ENCODE measurements at regions not wholly inside any gene's neighbourhood (a gene's known extent, or its start where the extent isn't known, plus 50 kb on each side); places are given as distances from the start of the nearest gene placed in this dataset.

GRCh38 chr7:106802589-106802988, 62.5 kb upstream of the PIK3CG start:
- Histone ChIP-seq H3K27me3 (replicated peaks in 1 of 2; ENCODE audit: control insufficient read depth in 2 of 2, extremely low read depth in 1 of 2, insufficient read depth in 2 of 2, low read length in 1 of 2) (no peaks in the 10 kb centered on the region), H3K9me3 (no peaks in the 10 kb centered on the region), H3K4me3 (ENCODE audit: control insufficient read depth in 1 of 2, extremely low read depth in 1 of 2, low read length in 1 of 2) (no peak overlapping the region), H3K27ac (ENCODE audit: low read length) (no peak overlapping the region), H3K36me3 (ENCODE audit: control insufficient read depth in 2 of 2, extremely low read depth in 1 of 2, insufficient read depth in 1 of 2, low read length in 1 of 2) (no peaks in the 10 kb centered on the region), H3K4me1 (ENCODE audit: control insufficient read depth in 1 of 2, extremely low read depth in 1 of 2, insufficient read depth in 2 of 2, low read length in 2 of 2) (no peaks in the 10 kb centered on the region)
- Mint-ChIP-seq H3K4me1 (no peaks in the 10 kb centered on the region), H3K4me3 (no peak overlapping the region), H3K27ac (no peak overlapping the region), H3K36me3 (no peaks in the 10 kb centered on the region), H3K9me3 (peaks cover 0 to 3% (median 0%) of the 10 kb centered on the region in 3 donors), H3K27me3 (peaks cover 5% of the 10 kb centered on the region in 2 donors)
- ChIA-PET CTCF (no interaction called here), POLR2A (no interaction called here)
- 85% methylated on average over 2 of the region's 2 CpGs for WGBS (ENCODE audit: insufficient coverage)
- no peak for ATAC-seq (replicated peaks in 1 of 4)
- no peak for DNase-seq

- no peaks in the 10 kb centered on the region for H3K9me3 Mint-ChIP-seq
- Histone ChIP-seq H3K27me3 (replicated peaks in 1 of 2; ENCODE audit: control insufficient read depth in 2 of 2, extremely low read depth in 1 of 2, insufficient read depth in 2 of 2, low read length in 1 of 2) (no peaks in the 10 kb centered on the region), H3K27ac (ENCODE audit: low read length) (no peak overlapping the region), H3K4me3 (ENCODE audit: control insufficient read depth in 1 of 2, extremely low read depth in 1 of 2, low read length in 1 of 2) (no peak overlapping the region), H3K36me3 (ENCODE audit: control insufficient read depth in 2 of 2, extremely low read depth in 1 of 2, insufficient read depth in 1 of 2, low read length in 1 of 2) (no peaks in the 10 kb centered on the region), H3K4me1 (ENCODE audit: control insufficient read depth in 1 of 2, extremely low read depth in 1 of 2, insufficient read depth in 2 of 2, low read length in 2 of 2) (no peaks in the 10 kb centered on the region), H3K9me3 (no peaks in the 10 kb centered on the region)
- CTCF ChIA-PET = no interaction called here
- H3K27ac Mint-ChIP-seq = no peak overlapping the region
- H3K4me1 Mint-ChIP-seq = peaks cover 3 to 4% (median 3%) of the 10 kb centered on the region in 3 donors
- 60% methylated on average over 1 of the region's 4 CpGs for WGBS (ENCODE audit: insufficient coverage)
- no peak overlapping the region for H3K4me3 Mint-ChIP-seq
- DNase-seq = no peak
- POLR2A ChIA-PET = no interaction called here
- H3K36me3 Mint-ChIP-seq = no peaks in the 10 kb centered on the region
- no peak for ATAC-seq (replicated peaks in 1 of 4)
- H3K27me3 Mint-ChIP-seq = peaks cover 1 to 5% of the 10 kb centered on the region in 2 donors
These were observed 58.5 kb upstream of the PIK3CG start for GRCh38 chr7:106806556-106806955.

DNA sequence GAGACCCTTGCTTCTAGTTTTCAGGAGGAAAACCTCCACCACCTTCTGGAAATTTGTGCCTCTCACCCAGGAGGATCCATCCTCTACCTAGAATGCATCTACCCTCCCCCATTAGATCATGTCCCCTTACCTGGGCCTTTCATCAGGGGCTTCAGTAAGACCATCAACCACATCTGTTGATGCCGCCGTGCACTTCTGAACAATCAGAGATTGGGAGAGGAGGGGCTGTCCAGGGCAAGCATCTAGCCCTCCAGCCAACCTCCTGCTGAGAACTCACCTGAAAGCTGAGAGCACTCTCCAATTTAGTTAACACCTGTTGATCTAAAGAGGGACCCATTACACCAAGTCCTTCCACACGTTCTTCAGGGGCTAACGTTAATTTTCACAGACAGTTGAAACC, 57.6 kb upstream of the PIK3CG start:
- DNase-seq (no peak), ATAC-seq (replicated peaks in 1 of 4) (no peak)
- Mint-ChIP-seq H3K4me3 (no peak overlapping the region), H3K4me1 (peaks cover 10% of the 10 kb centered on the region in 3 donors), H3K36me3 (no peaks in the 10 kb centered on the region), H3K9me3 (no peaks in the 10 kb centered on the region), H3K27me3 (peaks cover 1 to 5% of the 10 kb centered on the region in 2 donors), H3K27ac (no peak overlapping the region)
- peaks cover 0 to 6% of the 10 kb centered on the region in 2 experiments for H3K4me1 ChIP-seq (ENCODE audit: control insufficient read depth in 1 of 2, extremely low read depth in 1 of 2, insufficient read depth in 2 of 2, low read length in 2 of 2)
- H3K4me3 ChIP-seq (ENCODE audit: control insufficient read depth in 1 of 2, extremely low read depth in 1 of 2, low read length in 1 of 2) = no peak overlapping the region
- no CpG with 5 or more reads among the region's 4 CpGs for WGBS (ENCODE audit: insufficient coverage)
- POLR2A ChIA-PET = no interaction called here
- no peaks in the 10 kb centered on the region for H3K9me3 ChIP-seq
- H3K27me3 ChIP-seq (replicated peaks in 1 of 2; ENCODE audit: control insufficient read depth in 2 of 2, extremely low read depth in 1 of 2, insufficient read depth in 2 of 2, low read length in 1 of 2) = peaks cover 0 to 3% of the 10 kb centered on the region in 2 experiments
- H3K36me3 ChIP-seq (ENCODE audit: control insufficient read depth in 2 of 2, extremely low read depth in 1 of 2, insufficient read depth in 1 of 2, low read length in 1 of 2) = no peaks in the 10 kb centered on the region
- CTCF ChIA-PET = no interaction called here
- no peak overlapping the region for H3K27ac ChIP-seq (ENCODE audit: low read length)

DNA sequence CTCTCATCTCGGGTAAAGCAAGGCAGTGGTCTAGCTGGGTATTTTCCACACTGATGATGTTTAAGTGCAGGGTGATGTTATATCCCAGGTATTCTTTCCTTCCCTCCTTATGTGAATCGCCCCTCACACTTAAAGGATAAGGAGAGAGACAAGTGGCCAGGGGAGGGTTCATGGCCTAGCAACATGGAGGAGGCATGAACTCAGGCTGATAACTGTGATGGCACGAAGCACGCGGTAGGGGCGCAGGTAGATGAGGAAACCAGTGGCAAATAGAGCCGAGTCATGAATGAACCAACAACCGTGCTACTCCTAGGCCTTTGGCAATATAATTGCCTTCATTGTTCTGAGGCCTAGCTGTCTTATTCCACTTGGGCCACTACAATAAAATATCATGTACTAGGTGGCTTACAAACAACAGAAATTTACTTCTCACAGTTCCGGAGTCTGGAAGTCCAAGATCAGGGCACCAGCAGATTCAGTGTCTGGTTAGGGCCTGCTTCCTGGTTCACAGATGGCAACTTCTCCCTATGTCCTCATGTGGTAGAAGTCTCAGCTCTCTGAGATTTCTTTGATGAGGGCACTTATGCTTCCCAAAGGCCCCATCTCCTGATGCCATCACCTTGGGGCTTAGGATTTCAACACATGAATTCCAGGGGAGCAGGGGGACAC, 56.0 kb upstream of the PIK3CG start:
- whole genome bisulfite sequencing (ENCODE audit: insufficient coverage) = 100% methylated on average over 6 of the region's 9 CpGs
- CTCF ChIA-PET = no interaction called here
- no peak overlapping the region for H3K4me3 Mint-ChIP-seq

GRCh38 chr7:106811472-106811871, 53.6 kb upstream of the PIK3CG start:
- H3K27ac Mint-ChIP-seq = no peak overlapping the region
- no peak overlapping the region for H3K27ac ChIP-seq (ENCODE audit: low read length)
- ATAC-seq (replicated peaks in 1 of 4) = no peak
- H3K27me3 ChIP-seq (replicated peaks in 1 of 2; ENCODE audit: control insufficient read depth in 2 of 2, extremely low read depth in 1 of 2, insufficient read depth in 2 of 2, low read length in 1 of 2) = peaks cover 0 to 3% of the 10 kb centered on the region in 2 experiments
- ChIA-PET CTCF (interaction anchor here (0.6 kb wide), 2 partner anchors 18 to 720 kb away, joined by 3 read pairs; no protein-coding TSS in a partner anchor), POLR2A (no interaction called here)
- no peaks in the 10 kb centered on the region for H3K36me3 Mint-ChIP-seq
- no peaks in the 10 kb centered on the region for H3K9me3 Mint-ChIP-seq
- H3K27me3 Mint-ChIP-seq = no peaks in the 10 kb centered on the region
- H3K4me1 Mint-ChIP-seq = peaks cover 10 to 12% (median 10%) of the 10 kb centered on the region in 3 donors
- no peaks in the 10 kb centered on the region for H3K36me3 ChIP-seq (ENCODE audit: control insufficient read depth in 2 of 2, extremely low read depth in 1 of 2, insufficient read depth in 1 of 2, low read length in 1 of 2)
- no peaks in the 10 kb centered on the region for H3K9me3 ChIP-seq
- H3K4me1 ChIP-seq (ENCODE audit: control insufficient read depth in 1 of 2, extremely low read depth in 1 of 2, insufficient read depth in 2 of 2, low read length in 2 of 2) = peaks cover 0 to 6% of the 10 kb centered on the region in 2 experiments
- WGBS (ENCODE audit: insufficient coverage) = 69% methylated on average over 2 of the region's 3 CpGs
- H3K4me3 ChIP-seq (ENCODE audit: control insufficient read depth in 1 of 2, extremely low read depth in 1 of 2, low read length in 1 of 2) = no peak overlapping the region
- DNase-seq = no peak
- no peak overlapping the region for H3K4me3 Mint-ChIP-seq

More for the DNA sequence above, 56.0 kb upstream of the PIK3CG start:
- Histone ChIP-seq H3K27ac (ENCODE audit: low read length) (no peak overlapping the region), H3K36me3 (ENCODE audit: control insufficient read depth in 2 of 2, extremely low read depth in 1 of 2, insufficient read depth in 1 of 2, low read length in 1 of 2) (no peaks in the 10 kb centered on the region), H3K27me3 (replicated peaks in 1 of 2; ENCODE audit: control insufficient read depth in 2 of 2, extremely low read depth in 1 of 2, insufficient read depth in 2 of 2, low read length in 1 of 2) (peaks cover 0 to 3% of the 10 kb centered on the region in 2 experiments), H3K9me3 (no peaks in the 10 kb centered on the region), H3K4me1 (ENCODE audit: control insufficient read depth in 1 of 2, extremely low read depth in 1 of 2, insufficient read depth in 2 of 2, low read length in 2 of 2) (peaks cover 0 to 6% of the 10 kb centered on the region in 2 experiments), H3K4me3 (ENCODE audit: control insufficient read depth in 1 of 2, extremely low read depth in 1 of 2, low read length in 1 of 2) (no peak overlapping the region)
- POLR2A ChIA-PET = interaction anchor here in 1 of 2 donors (0.5 to 0.6 kb wide), 3 partner anchors 462 to 961 kb away, joined by 3 to 5 read pairs (median 4); no protein-coding TSS in a partner anchor
- DNase-seq = no peak
- Mint-ChIP-seq H3K4me1 (peaks cover 10 to 12% (median 10%) of the 10 kb centered on the region in 3 donors), H3K27me3 (peaks cover 0 to 1% of the 10 kb centered on the region in 2 donors), H3K36me3 (no peaks in the 10 kb centered on the region), H3K27ac (no peak overlapping the region), H3K9me3 (no peaks in the 10 kb centered on the region)
- ATAC-seq (replicated peaks in 1 of 4) = no peak

- no peak overlapping the region for H3K4me3 Mint-ChIP-seq
- no peaks in the 10 kb centered on the region for H3K36me3 Mint-ChIP-seq
- H3K4me1 ChIP-seq (ENCODE audit: control insufficient read depth in 1 of 2, extremely low read depth in 1 of 2, insufficient read depth in 2 of 2, low read length in 2 of 2) = peaks cover 0 to 6% of the 10 kb centered on the region in 2 experiments
- POLR2A ChIA-PET = no interaction called here
- H3K36me3 ChIP-seq (ENCODE audit: control insufficient read depth in 2 of 2, extremely low read depth in 1 of 2, insufficient read depth in 1 of 2, low read length in 1 of 2) = no peaks in the 10 kb centered on the region
- peak in 17 of 35 experiments; percentile 0 to 37 (median 5) for DNase-seq
- CTCF ChIA-PET = interaction anchor here (0.5 to 1.2 kb wide), 3 partner anchors 289 to 720 kb away, joined by 3 to 5 read pairs (median 5); no protein-coding TSS in a partner anchor
- no peaks in the 10 kb centered on the region for H3K9me3 Mint-ChIP-seq
- no peak overlapping the region for H3K27ac Mint-ChIP-seq
- H3K4me3 ChIP-seq (ENCODE audit: control insufficient read depth in 1 of 2, extremely low read depth in 1 of 2, low read length in 1 of 2) = no peak overlapping the region
- WGBS (ENCODE audit: insufficient coverage) = 0% methylated on average over 1 of the region's 4 CpGs
- H3K4me1 Mint-ChIP-seq = peaks cover 10 to 12% (median 10%) of the 10 kb centered on the region in 3 donors
- no peak overlapping the region for H3K27ac ChIP-seq (ENCODE audit: low read length)
- no peaks in the 10 kb centered on the region for H3K27me3 Mint-ChIP-seq
- peak in 1 of 4 experiments; percentile 26 for ATAC-seq (replicated peaks in 1 of 4)
- H3K9me3 ChIP-seq = no peaks in the 10 kb centered on the region
- H3K27me3 ChIP-seq (replicated peaks in 1 of 2; ENCODE audit: control insufficient read depth in 2 of 2, extremely low read depth in 1 of 2, insufficient read depth in 2 of 2, low read length in 1 of 2) = peaks cover 0 to 3% of the 10 kb centered on the region in 2 experiments
These were observed 52.9 kb upstream of the PIK3CG start for GRCh38 chr7:106812027-106812643.
